HG03378 (cell line): ENCODE measurements at regions not wholly inside any gene's neighbourhood (a gene's known extent, or its start where the extent isn't known, plus 50 kb on each side); places are given as distances from the start of the nearest gene placed in this dataset.

Experiments used
- ATAC-seq: cut with Tn5 transposase; IDR thresholded peaks from one replicate; pipeline ENCODE4 v1.9.1; 2021; ENCODE audit warnings: mild to moderate bottlenecking, moderate library complexity; ENCODE audit not compliant: unreplicated experiment

DNA sequence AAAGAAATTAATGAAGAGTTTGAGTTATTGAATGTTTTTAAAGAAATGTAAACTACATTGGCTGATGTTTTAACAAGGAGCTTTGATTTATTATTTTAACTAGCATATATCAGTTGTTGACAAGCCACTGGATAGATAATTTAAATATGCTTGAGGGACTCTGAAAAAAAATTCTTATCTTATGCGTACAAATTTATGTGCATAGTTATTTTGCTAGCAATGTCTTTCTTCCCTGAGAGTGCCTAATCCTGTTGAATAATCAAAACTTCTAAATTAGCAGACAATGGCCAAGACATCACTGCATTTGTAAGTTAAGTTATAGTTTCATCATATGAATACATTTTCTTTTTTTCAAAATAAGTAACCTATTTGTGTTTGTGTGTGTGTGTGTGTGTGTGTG, 342.3 kb downstream of the MED10 start:
- no peak for ATAC-seq

DNA sequence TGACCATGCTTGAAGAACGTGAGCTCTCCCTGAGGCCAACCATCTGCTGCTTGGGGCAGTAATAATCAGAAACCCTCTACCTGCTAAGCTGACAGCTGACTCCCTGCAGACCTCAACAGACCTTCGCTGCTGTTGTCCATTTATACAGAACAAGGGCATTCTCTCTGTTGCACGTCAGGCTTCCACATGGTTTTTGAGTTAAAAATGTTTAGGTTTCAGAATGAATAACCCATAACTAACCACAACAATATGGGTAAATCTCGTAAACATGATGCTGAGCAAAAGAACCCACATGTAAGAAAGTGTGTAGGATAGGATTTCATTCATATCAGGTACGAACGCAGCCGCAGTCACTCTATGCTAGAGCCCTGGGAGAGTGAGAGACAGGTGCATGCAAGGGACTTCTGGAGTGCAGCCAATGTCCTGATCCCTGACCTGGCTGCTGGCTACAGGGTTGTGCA, 348.5 kb downstream of the MED10 start:
- ATAC-seq: no peak

DNA sequence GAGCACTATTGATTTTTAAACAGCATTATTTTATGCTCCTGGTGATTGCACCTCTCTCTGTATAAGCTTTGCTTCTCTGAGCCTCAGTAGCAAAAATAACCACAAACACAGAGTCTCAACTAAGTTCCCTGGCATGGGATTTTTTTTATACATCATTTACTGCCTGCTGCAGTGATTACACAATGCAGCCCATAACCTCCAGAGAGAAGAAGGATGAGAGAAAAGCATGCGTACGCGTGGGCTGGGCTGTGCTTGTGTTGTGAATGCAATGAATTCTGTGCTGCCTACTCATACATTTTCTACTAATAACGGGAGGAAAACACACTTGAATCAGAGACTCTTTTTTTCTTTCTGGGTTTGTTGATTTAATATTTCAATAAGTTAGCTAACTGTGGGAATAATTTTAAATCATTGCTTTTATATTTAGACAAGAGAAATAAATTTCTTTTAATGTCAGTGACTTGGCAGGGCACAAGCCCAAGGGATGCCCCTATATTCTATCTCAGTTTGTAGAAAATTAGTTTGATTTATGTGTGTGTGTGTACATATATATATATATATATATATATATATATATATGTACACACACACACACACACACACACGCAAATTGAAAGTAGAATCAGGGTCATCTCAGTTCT, 351.5 kb downstream of the MED10 start:
- ATAC-seq: no peak

DNA sequence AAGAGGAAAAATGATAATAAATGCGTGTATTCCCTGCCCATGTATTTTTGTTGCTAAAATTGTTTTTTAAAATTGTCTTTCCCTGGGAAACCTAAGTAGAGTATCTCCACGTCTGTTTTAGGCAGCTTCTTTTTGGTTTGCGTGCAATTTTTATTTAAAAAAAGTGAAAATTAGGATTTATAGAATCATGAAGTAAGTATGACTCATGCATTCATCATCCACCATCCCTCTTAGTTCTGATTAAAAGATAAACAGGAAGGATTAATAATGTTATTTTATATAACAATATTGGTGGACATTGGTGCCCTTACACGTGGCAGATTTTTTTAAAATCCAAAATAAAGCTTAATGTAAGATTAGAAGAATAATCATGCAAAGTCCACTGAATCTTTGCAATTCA, 358.7 kb downstream of the MED10 start:
- no peak for ATAC-seq

DNA sequence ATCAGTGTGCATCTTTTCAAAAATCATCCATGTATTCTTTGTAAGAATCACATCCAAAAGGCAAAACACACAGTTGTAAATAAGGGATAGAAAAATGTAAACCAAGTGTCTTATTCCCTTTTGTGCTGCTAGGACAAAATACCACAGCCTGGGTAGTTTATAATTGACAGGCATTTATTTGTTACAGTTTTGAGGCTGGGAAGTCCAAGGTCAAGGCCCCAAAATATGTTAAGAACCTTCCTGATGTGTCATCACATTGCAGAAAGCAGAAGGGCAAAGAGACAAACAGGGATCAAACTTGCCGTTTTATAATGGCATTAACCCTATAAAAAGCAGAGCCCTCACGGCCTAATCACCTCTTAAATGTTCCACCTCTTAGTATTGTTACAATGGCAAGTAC, 364.8 kb downstream of the MED10 start:
- no peak for ATAC-seq

DNA sequence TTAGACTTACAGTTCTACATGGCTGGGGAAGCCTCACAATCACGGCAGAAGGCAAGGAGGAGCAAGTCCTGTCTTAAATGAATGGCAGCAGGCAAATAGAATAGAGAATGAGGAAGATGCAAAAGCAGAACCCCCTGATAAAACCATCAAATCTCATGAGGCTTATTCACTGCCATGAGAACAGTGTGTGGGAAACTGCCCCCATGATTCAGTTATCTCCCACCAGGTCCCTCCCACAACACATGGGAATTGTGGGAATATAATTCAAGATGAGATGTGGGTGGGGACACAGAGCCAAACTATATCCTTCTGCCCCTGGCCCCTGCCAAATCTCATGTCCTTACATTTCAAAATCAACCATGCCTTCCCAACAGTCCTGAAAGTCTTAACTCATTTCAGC, 367.1 kb downstream of the MED10 start:
- no peak for ATAC-seq

DNA sequence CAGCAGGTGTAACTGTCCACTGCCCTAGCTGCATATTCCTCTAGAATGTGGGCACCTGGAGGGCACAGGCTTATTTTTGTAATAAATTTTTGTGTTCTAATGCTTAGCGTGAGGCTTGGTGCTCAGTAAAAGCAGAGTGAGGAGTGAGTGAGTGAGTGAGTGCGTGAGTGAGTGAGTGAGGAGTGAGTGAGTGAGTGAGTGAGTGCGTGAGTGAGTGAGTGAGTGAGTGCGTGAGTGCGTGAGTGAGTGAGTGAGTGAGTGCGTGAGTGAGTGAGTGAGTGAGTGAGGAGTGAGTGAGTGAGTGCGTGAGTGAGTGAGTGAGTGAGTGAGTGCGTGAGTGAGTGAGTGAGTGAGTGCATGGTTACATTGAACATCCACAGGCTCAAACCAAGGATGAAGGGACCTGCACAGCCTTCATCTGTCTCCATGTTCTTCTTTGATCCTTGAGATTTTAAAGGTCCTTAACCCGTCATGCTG, 371.5 kb downstream of the MED10 start:
- no peak for ATAC-seq

DNA sequence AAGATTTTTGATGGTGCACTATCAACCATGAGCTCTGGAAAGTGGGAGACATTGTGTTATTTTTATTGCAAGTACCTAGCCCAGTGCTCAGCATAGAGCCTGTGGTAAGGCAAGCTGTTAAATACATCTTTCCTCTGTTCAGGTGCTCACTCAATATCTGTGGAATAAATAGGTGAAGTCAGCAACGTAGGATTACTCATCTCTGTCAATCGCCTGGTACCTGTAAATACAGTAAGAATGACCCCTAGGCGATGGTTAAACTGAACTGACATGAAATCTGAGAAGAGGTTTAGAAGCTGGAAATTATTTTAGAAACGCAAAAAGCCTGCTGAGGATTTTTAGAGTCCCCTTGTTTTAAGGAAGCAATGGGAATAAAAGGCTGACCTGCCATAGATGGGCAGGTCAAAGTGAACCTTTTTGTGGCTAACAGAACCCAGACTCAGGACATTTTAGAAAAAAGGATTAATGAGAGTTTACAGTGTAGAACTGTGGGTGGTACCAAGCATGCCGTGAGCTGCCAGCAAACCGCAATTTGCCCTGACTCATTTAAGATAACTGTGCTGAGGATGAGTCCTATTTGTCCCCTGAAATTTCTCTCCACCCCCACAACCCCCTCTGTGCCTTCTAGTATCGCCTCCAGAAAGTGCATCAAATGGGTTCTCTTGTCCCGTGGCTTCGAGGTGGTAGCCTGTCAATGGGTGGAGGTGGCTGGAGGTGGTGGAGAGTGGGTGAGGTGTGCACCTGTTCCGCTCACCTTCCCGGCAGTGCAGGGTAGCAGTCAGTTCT, 375.1 kb downstream of the MED10 start:
- ATAC-seq: no peak

DNA sequence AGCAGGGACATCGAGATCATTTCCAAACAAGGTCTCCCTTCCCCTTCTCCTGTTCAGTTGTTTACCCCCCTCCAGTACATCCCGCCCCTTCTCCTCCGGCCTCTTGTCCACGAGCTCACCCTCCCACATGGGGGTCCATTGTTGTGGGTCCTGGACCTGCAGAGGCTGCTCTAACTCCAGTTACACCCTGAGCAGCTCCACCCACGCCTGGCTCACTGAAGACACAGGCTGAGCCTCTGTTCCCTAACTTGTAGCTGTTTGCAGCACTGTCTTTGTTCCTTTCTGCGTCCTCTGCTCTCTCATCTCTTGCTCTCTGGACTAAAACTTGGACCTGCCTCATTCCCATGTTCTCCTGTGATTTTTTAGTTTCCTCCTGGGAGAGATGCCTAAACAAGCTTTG, 377.5 kb downstream of the MED10 start:
- ATAC-seq: no peak

DNA sequence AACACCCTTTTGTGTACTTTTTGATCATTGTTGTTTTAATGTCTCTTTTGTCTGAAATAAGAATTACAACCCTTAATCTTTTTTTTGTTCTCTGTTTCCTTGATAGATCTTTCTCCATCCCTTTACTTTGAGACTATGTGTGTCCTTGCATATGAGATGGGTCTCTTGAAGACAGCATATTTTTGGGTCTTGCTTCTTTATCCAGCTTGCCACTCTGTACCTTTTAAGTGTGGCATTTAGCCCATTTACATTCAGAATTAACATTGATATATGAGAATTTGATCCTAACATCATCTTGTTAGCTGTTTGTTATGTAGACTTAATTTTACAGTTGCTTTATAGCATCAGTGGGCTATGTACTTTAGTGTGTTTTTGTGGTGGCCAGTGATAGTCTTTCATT, 382.5 kb downstream of the MED10 start:
- no peak for ATAC-seq

DNA sequence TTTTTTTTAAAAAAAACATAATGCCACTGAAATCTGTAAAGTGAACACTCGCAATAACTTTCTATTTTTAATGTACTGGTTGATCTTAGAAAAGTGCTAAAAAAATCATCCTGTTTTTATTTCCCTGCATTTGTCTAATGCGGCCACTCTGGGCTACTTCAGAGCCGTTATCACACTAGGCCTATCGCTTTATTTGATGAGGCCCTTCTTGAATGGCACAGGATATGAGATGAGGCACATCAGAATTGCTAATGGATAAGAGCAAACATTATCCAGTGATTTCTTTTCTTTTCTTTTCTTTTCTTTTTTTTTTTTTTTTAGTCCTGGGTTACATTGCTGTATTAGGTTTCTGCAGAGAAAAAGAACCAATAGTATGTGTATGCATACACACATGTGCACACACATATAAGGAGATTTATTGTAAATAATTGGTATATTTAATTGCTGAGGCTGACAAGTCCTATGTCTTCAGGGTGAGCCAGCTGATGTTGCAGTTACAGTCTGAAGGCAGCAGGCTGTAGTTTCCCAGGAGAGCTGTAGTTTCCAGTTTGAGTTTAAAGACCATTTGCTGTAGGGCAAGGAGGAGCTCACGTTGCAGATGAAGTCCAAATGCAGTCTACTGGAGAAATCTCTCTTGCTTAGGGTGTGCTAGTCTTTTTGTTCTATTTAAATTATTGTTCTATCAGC, 391.7 kb downstream of the MED10 start:
- ATAC-seq: no peak

DNA sequence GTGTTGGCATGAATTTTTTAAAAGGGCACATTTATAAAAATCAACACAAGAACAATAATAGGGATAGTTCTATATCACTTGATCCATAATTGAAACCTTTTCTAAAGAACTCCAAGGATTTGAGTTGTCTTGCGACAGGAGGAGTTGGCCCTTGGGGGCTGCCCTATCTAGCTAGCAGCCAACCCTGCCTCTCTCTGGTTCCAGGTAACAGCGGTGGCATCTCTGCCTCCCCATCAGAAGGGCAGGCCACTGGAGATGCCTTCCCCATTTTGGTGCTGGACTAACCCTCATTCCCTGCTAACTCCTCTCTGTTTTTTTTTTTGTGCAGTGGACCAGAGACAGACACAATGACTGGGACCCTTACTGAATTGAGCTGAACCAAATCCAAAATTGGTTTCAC, 393.0 kb downstream of the MED10 start:
- no peak for ATAC-seq

DNA sequence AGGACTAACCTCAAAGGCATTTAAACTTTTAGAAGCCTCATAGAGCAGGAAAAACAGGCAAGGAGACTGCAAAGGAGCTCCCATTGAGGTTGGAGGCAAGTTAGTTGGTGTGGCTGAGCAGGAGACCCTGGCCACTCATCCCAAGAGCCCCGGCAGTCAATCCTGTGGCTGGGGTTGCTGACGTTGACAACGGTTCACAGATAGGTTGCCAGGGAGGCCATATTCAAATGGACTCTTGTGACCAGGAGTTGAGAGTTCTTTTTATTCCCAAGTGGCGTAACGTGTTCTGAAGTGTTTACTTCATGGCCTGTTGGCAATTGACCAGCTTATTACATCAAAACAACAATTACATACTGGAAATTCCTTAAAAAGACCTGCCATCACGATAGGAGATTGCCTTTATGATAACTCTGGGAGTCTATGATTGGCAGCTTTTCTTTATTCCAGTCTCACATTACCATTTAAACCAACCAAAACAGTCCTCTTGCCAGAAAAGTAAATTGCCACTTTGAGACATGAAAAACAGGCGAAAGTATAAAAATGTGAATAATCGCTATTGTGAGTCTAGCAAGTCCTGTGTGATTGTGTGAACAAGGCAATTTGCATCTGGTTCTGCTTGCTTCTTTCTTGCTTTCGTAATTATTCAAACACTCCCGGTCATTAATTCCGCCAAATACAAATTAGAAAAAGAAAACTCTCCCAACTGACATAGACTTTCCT, 394.9 kb downstream of the MED10 start:
- ATAC-seq: no peak

DNA sequence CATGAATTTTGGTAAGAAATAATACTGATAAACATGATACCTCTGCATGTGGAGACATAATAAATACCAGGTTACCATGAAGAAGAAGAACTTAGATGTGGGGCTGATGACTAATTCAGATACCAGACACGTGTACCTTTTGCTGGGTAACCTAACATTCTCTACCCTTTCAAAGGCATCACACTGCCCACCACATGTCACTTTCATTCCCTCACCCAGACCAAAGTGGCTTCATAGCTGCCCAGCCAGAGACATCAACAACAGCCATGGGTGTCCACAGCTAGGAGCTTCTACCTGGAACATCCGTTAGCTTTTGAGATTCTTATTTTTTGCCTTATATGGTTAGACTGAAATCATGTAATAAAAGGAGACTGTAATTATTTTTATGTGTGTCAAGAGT, 396.8 kb downstream of the MED10 start:
- no peak for ATAC-seq

DNA sequence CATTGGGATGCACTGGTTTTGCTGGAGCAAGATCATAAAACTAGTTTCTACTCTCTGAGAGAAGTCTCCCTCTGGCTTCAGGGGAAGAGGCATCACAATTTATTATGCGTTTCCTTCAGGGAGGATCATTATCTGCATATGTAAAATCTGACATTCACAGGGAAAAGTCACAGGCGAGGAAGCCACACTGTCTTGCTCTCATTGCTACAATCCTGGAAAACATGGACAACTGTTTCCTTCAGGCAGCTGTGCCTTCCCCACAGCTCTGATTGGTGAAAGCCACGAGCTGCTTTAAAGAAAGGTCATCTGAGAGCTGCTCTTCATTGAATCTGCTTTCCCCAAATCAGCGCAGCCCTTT, 397.8 kb downstream of the MED10 start:
- ATAC-seq: no peak

DNA sequence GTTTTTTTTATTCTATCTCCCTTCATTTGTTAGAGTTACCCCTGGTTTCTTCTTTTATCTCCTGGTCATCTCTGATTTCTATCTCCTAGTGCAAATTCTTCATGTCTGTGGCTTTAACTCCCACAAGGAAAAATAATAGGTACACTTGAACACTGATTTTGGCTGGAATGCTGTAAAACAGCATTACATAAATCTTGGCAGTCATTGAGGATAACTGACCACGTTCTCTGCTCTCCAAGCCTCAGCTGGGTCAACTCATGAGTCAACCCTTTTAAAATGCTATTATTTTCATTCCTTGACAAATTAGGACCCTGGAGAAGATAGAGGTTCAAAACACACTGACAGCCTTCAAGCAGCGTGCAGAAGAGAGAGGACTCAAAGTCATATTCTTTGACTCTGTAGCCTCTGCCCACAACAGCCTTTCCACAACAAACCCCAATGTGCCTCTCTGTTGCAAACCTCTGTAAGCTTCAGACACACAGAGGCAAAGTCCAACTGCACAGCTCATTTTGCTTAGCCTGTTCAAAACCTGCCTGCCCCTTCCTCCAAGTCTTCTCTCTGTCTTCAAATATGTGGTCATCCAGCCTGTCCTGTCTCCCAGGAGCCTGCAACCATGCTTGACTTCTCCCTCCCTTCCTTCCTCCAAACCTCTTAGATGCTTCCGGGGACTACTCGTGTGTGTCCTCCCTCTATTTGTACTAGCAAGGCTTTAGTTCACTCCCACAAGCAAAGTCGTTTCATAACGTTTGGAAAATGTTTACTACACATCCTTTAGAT, 398.4 kb downstream of the MED10 start:
- no peak for ATAC-seq

DNA sequence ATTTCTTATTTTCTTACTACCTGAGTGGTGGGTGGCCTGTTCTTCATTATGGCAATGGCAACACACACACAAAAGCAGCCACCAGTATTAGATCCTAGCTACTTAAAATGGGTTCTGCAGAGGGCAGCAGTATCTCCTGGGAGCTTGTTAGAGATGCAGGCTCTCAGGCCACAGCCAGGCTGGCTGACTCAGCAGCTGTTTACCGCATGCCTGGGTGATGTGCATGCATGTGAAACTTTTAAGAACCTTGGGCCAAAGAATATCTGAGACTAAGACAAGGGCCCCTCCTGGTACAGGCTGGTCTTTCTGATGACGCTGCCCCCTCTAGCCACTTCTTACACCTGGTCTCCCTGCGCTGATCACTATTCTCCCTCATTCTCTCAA, 399.0 kb downstream of the MED10 start:
- ATAC-seq: no peak

DNA sequence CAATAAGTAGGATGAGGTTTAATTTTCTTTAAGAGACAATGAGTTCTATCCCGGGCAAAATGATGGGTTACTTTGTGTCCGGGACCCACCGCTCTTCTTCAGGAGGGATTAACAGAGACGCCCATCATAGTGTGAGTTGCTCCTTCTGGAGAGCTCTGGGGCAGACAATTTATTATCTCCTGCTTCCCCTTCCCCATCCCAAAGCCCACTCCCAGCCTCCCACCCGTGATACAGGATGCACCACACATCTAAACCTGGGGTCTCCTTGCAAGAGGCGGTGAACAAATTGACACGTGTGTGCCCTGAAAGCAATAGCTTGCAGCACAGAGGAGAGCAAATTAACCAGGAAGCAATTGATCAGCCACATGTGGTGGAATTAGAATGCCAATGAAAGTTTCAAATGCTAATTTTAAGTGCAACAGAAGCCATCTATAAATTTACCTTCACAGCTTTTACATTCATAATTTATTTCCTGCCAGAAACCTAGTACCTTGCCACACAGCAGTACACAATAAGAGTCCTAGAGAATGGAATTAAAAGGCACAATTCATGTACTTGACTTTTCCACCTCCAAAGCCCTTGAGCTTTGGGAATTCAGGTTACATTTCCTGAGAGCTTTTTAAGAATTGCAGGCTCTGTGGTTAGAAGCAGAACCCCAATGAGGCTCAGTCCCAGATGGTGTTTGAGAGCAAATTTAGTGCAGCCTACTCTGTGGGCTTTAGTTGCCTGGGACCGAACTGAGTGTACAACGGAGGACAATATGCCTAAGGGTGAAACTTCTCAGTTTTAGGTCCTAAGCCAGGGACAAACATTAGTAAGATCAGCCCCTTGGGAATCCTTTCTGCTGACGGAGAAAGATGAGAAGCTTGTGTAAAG, 399.6 kb downstream of the MED10 start:
- no peak for ATAC-seq

DNA sequence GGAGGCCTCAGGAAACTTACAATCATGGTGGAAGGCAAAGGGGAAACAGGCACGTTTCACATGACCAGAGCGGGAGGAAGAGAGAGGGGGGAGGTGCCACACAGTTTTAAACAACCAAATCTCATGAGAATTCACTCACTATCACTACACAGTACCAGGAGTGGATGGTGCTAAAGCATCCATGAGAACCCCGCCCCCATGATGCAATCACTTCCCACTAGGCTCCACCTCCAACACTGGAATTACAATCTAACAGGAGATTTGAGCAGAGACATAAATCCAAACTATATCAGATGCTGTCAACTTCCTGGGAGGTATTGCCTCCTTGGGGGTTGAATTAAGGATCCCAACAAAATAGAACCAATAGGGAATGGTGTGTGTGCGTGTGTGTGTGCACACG, 407.1 kb downstream of the MED10 start:
- no peak for ATAC-seq
